PC-9 (cell line): ENCODE measurements at regions not wholly inside any gene's neighbourhood (a gene's known extent, or its start where the extent isn't known, plus 50 kb on each side); places are given as distances from the start of the nearest gene placed in this dataset.

Source experiments
- EZH2 ChIP-seq: fragments of 200-600 bp; sonication (generic); IDR thresholded peaks from 2 replicates; pipeline ENCODE4 v1.8.0; 2017; ENCODE audit warnings: antibody characterized with exemption, low read depth
- TF ChIP-seq, protein P1 (sequence below): fragments of 200-600 bp; sonication (generic); conservative IDR thresholded peaks from 2 replicates; pipeline ENCODE4 v1.6.1; 2017; ENCODE audit warnings: mixed run types, antibody characterized with exemption, mild to moderate bottlenecking, moderate library complexity

DNA sequence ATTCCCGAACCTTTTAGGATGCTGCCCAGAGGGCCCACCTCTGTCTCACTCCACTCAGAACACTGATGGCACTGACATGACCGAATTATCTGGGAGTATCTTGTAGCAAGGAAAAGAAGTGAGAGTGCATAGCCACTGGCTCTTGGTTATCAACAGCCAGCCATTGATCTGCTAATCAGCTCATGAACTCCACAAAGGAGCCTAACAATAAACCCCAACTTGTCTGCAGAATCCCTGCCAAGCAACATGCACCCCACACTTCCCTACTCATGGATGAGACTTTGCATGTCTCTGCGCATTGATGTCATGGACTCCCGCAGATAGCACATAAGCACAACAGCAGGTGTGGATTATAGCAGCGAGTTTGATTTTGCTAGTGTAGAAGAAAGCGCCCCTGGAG lies 1538.9 kb upstream of the RAG2 start:
- TF ChIP-seq, protein P1, sequence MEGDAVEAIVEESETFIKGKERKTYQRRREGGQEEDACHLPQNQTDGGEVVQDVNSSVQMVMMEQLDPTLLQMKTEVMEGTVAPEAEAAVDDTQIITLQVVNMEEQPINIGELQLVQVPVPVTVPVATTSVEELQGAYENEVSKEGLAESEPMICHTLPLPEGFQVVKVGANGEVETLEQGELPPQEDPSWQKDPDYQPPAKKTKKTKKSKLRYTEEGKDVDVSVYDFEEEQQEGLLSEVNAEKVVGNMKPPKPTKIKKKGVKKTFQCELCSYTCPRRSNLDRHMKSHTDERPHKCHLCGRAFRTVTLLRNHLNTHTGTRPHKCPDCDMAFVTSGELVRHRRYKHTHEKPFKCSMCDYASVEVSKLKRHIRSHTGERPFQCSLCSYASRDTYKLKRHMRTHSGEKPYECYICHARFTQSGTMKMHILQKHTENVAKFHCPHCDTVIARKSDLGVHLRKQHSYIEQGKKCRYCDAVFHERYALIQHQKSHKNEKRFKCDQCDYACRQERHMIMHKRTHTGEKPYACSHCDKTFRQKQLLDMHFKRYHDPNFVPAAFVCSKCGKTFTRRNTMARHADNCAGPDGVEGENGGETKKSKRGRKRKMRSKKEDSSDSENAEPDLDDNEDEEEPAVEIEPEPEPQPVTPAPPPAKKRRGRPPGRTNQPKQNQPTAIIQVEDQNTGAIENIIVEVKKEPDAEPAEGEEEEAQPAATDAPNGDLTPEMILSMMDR = no peak
- no peak for TF ChIP-seq EZH2
